DMS114 treated with DMSO at 0.1 percent for 48 hours (cell line): ENCODE measurements at regions not wholly inside any gene's neighbourhood (a gene's known extent, or its start where the extent isn't known, plus 50 kb on each side); places are given as distances from the start of the nearest gene placed in this dataset.

Experiments
- DNase-seq: peaks from one replicate; lab custom pipeline; 2025; ENCODE audit not compliant: unreplicated experiment; lab: John Stamatoyannopoulos, UW

DNA sequence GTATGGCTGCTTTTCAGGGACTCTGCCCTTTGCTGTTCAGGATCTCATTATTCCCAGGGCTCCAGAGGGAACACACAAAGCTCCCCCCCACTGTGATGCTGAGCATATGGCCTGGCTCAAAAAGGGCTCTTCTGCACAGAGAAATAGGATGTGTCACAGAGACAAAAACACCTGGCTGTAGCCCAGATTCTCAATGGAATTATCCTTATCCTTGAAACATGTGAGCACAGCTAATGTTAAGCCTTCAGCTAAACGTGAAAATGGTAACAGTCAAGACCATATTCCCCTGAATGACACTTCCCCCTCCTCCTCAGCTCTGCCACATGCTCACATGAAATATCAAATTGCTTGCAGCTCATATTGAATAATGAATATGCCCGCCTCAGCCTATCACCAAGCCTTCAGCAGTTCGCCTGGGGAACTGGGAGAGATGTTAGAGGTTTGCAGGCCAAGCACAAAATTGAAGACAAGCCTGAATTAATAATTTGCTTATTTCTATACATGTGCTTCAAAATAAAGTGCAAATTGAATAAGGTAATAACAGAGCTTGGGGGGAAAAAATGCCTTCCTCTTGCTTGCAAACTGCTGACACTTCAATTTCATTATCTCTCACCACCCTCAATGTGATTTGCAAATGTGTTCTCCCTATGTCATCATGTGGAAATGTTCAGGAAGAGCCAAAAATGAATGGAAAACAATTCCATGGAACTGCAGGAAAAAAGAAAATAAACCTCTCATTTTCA lies 181.0 kb upstream of the HNRNPA3 start:
- no peak for DNase-seq

- no peak for DNase-seq
Measured at GRCh38 chr2:177036747-177037146, 175.8 kb upstream of the HNRNPA3 start.

DNA sequence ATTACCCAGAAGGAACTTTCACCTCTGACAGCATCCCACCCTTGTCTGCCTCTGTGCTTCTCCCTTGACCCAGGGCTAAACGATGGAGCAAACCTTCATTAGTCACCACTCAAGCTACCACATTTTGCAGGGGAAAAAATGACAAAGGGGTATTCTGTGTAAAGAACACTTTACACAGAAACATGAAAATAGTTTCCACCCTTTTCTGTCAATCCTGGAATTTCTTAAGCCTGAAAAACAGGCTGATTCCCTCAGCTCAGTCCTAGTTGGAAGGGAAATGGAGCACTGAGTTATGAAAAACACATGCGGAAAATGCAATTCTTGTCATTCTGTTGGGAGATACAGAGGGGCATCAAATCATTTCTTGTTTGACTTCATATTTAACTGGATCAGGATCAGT lies 175.0 kb upstream of the HNRNPA3 start:
- no peak for DNase-seq

DNA sequence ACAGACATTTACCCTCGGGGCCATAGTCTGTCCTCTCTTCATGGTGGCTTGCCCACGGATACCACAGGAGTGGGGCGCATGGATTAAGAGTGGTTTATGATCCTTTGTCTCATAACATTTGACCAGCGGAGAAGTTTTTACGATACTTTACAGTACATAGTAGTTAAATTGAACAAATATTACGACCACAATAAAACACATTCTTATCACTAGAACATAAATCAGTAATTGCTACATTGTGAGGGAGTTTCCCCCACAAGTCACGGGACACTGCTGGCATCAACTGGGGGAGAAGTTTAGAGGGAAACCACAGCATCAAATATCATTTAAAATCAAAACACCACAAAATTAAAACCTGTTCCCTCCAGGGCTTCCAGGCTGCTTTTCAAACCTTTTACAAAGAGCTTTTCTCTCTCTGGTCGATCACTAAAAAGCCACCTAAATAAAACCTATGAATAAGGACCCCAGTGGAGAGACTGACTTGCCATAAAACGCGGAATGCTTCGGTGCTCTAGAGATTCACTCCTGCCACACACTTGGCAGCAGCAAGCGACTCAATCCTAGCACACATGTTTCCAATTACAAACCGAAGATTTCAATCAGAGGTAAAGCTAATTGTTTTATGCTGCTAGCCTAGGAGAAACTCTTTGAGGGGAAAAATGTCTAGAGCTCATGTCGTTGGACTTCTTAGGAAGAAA lies 173.7 kb upstream of the HNRNPA3 start:
- no peak for DNase-seq

- no peak for DNase-seq
Measured at GRCh38 chr2:177042311-177042710, 170.3 kb upstream of the HNRNPA3 start.

DNA sequence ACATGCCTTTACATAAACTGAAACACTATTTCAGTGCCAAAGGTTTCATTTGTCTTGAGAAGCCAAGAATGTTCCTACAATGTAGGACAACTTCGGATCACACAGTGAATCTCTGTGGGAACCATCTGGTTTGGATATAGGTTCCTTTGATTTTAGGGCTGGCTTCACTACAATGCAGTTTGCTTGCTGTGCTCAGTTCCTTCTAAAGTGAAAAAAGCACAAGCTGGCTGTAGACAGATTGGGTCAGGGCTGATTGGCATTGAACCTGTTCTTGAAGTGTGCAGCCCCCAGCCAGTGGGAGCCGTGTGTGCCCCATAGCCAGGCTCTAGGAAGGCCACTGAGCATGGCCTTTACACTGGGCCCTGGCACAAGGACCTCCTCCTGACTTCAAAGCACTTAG lies 167.9 kb upstream of the HNRNPA3 start:
- no peak for DNase-seq

- no peak for DNase-seq
Measured at GRCh38 chr2:177048981-177049380, 163.6 kb upstream of the HNRNPA3 start.

DNA sequence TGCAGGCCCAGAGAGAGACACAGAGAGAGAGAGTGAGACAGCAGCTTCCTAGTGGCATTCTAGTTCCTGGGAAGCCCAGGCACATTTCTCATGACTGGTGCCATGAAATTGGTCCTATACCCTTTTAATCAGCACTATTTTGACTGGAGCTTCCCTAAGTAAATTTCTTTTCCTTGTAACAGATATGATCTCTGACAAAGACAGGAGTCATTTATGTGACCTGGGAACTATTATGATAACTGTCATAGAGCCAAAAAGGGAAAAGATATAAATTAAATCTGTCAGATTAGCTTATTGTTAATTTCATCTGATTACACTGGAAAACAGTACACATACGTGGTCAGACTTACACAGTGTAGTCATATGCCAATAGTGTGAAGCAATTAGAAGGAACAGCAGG lies 161.3 kb upstream of the HNRNPA3 start:
- no peak for DNase-seq

DNA sequence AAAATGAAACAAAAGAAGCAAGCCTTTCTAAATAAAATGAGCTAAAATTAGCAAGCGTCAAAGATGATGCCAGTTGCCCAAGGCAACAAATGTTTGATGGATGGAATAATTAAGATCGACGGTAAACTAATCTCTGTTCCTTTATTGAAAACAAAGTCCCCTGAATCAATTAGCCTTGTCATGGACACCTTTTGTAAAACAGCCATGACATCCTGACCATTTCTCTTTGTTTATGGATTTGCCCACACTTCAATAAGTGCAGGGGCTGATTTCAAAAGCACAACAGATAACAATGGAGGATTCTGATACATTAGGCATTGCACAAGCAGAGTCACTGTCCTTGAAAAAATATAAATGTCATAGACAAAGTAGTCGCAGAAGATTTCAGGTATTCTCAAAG lies 160.1 kb upstream of the HNRNPA3 start:
- DNase-seq = no peak

GRCh38 chr2:177053038-177053437 lies 159.6 kb upstream of the HNRNPA3 start:
- no peak for DNase-seq

DNA sequence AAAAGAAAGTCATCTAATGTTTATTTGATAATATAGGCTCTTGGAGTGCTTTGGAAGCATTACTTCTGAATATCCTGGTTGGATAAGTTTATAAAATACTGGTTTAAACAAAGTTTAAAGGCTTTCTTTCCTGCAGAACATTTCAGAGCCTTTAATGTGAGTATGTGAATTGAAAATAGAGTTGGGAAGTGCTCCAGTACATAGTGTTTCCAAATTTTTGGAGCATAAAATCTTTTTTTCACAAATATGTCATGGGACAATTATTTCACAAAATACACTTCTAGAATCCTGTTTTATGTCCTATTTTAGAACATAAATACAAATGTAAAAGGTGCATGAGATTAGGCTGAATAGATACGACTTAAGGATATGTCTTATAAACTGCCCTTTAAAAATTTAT lies 158.9 kb upstream of the HNRNPA3 start:
- no peak for DNase-seq

- no peak for DNase-seq
Measured at GRCh38 chr2:177056481-177056929, 156.1 kb upstream of the HNRNPA3 start.

GRCh38 chr2:177058747-177059146 lies 153.8 kb upstream of the HNRNPA3 start:
- DNase-seq = no peak

DNA sequence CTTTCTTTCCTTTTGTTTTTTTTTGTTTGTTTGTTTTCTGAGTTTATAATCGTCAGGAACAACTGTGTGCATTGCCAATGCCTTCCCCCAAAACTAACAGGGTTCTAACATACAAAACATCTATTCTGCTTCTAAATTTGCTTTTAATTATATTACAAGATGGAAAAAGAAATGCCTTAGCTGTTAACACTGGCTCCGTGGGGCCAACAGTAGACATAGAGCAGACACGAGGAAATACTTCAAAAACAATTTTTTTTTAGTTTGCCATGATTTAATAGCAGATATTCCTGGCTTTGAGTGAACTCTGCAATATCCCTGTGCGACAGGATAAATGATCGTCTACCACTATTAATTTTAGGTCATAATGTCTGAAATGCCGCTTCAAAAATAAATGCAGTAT lies 153.3 kb upstream of the HNRNPA3 start:
- DNase-seq = no peak

DNA sequence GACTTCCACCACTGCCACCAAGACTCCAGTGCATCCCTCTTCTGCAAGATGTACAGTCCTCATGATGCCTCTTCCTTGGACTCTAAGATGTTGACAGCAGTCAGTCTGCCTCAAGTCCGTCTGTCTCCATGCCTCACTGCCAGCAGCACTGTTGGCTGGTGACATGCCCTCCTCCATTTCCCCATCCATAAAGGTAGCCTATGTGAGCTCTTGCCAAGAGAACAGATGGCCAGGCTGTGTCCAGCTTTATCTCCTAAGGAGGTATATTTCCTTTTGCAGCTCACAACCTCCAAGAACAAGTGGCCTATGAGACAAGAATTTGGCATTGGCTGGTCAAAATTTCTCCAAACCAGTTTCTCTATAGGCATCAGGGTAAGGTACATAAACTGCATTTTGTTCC lies 149.3 kb upstream of the HNRNPA3 start:
- no peak for DNase-seq

DNA sequence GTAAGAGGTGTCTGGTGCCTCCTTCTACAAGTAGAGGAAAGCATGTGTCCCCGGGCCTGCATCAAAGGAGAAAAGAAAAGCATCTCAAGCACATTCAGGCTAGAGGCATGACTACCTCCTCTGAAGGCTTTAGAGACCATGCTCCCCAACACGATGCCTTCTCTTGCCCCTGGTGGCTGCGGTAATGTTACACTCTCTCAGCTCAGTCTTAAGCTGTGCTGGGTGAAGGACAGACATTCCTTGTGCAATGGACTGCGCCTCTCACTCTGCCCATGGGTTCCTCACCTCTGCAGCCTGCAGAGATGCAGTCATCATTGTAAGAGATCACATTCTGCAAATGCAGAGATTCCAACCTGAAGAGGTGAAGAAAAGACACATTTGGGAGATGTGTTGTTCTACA lies 148.2 kb upstream of the HNRNPA3 start:
- no peak for DNase-seq

GRCh38 chr2:177068967-177069366 lies 143.6 kb upstream of the HNRNPA3 start:
- no peak for DNase-seq

- no peak for DNase-seq
Measured at GRCh38 chr2:177072090-177072489, 140.5 kb upstream of the HNRNPA3 start.

- no peak for DNase-seq
Measured at GRCh38 chr2:177073611-177074010, 139.0 kb upstream of the HNRNPA3 start.

GRCh38 chr2:177074099-177074710 lies 138.4 kb upstream of the HNRNPA3 start:
- DNase-seq = no peak

GRCh38 chr2:177075254-177075653 lies 137.3 kb upstream of the HNRNPA3 start:
- DNase-seq = no peak

GRCh38 chr2:177076636-177077179 lies 135.9 kb upstream of the HNRNPA3 start:
- no peak for DNase-seq
